ENCODE measurements at regions not wholly inside any gene's neighbourhood (a gene's known extent, or its start where the extent isn't known, plus 50 kb on each side); places are given as distances from the start of the nearest gene placed in this dataset.
"Not testable (repeated sequence)": the region's sequence is repeated elsewhere in the genome, so short reads cannot be mapped to it uniquely, and the experiment has no call there.

DNA sequence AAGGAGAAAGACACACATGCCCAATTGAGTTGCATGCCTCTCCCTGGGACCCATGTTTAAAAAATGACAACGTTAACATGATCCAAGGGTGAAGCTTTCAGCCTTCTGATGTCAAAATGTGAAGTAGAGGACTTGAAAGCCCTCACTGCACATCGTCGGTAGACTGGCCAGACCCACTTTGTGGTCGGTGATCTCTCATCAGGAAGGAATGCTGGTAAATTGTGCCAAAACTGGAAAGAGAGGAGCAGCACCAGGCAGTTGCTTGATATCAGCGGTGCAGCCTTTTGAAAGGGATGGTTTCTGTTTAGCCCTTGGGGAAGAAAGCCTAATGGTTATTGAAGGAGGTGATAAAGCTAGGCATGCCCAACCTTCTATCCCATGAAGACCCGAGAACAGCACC, 125.3 kb upstream of the MARCHF11 start:
- Mint-ChIP-seq H3K9me3 (peaks cover 4% of the 10 kb centered on the region), H3K4me3 (no peak overlapping the region), H3K4me1 (ENCODE audit: low read depth) (no peaks in the 10 kb centered on the region), H3K27me3 (ENCODE audit: insufficient read depth) (no peaks in the 10 kb centered on the region), H3K27ac (no peak overlapping the region), H3K36me3 (ENCODE audit: low read depth) (no peaks in the 10 kb centered on the region)
- TF ChIP-seq CTCF (IDR thresholded peaks at IDR 0.05): no peak
- DNase-seq: no peak

DNA sequence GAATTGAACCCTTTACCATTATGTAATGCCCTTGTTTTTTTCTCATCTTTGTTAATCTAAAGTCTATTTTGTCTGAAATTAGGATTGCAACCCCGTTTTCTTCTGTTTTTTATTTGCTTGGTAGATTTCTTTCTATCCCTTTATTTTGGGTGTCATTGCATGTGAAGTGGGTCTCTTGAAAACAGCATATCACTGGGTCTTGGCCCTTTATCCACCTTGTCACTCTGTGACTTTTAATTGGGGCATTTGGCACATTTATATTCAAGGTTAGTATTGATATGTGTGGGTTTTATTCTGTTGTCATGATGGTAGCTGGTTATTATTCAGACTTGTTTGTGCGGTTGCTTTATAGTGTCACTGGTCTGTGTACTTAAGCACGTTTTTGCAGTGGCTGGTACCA, 117.4 kb upstream of the MARCHF11 start:
- Mint-ChIP-seq H3K36me3 (ENCODE audit: low read depth) (no peaks in the 10 kb centered on the region), H3K27me3 (ENCODE audit: insufficient read depth) (no peaks in the 10 kb centered on the region), H3K4me1 (ENCODE audit: low read depth) (no peaks in the 10 kb centered on the region), H3K9me3 (peaks cover 32% of the 10 kb centered on the region), H3K4me3 (no peak overlapping the region), H3K27ac (no peak overlapping the region)
- no peak for DNase-seq
- TF ChIP-seq CTCF (IDR thresholded peaks at IDR 0.05): no peak

DNA sequence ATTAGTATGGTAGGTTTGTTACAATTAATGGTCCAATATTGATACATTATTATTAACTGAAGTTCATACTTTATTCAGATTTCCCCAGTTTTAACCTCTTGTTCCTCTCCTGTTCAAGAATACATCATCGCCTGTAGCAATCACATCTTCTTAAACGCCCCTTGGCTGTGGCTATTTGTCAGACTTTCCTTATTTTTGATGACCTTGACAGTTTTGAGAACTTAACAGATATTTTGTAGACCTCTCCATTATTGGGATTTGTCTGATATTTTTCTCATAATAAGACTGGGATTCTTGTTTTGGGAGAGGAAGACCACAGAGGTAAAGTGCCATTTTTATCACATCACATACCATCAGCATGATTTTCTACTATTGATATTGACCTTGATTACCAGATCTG, 112.3 kb upstream of the MARCHF11 start:
- H3K36me3 Mint-ChIP-seq (ENCODE audit: low read depth): no peaks in the 10 kb centered on the region
- H3K9me3 Mint-ChIP-seq: peaks cover 29% of the 10 kb centered on the region
- no peak for TF ChIP-seq CTCF (IDR thresholded peaks at IDR 0.05)
- H3K27ac Mint-ChIP-seq: no peak overlapping the region
- H3K4me1 Mint-ChIP-seq (ENCODE audit: low read depth): no peaks in the 10 kb centered on the region
- H3K4me3 Mint-ChIP-seq: no peak overlapping the region
- H3K27me3 Mint-ChIP-seq (ENCODE audit: insufficient read depth): no peaks in the 10 kb centered on the region; the same call in 1 of the 2 replicates
- DNase-seq: no peak

GRCh38 chr5:16291474-16291873, 111.9 kb upstream of the MARCHF11 start:
- Mint-ChIP-seq H3K4me1 (ENCODE audit: low read depth) (no peaks in the 10 kb centered on the region), H3K4me3 (no peak overlapping the region), H3K27ac (no peak overlapping the region), H3K27me3 (ENCODE audit: insufficient read depth) (no peaks in the 10 kb centered on the region; the same call in 1 of the 2 replicates), H3K9me3 (peaks cover 25% of the 10 kb centered on the region), H3K36me3 (ENCODE audit: low read depth) (no peaks in the 10 kb centered on the region)
- DNase-seq: no peak
- no peak for TF ChIP-seq CTCF (IDR thresholded peaks at IDR 0.05)

GRCh38 chr5:16283791-16284190, 104.2 kb upstream of the MARCHF11 start:
- H3K4me3 Mint-ChIP-seq: no peak overlapping the region
- no peaks in the 10 kb centered on the region for H3K4me1 Mint-ChIP-seq (ENCODE audit: low read depth)
- no peaks in the 10 kb centered on the region for H3K36me3 Mint-ChIP-seq (ENCODE audit: low read depth)
- H3K27me3 Mint-ChIP-seq (ENCODE audit: insufficient read depth): no peaks in the 10 kb centered on the region; the same call in 1 of the 2 replicates
- no peak overlapping the region for H3K27ac Mint-ChIP-seq
- TF ChIP-seq CTCF (IDR thresholded peaks at IDR 0.05): no peak
- DNase-seq: no peak
- peaks cover 15% of the 10 kb centered on the region for H3K9me3 Mint-ChIP-seq

DNA sequence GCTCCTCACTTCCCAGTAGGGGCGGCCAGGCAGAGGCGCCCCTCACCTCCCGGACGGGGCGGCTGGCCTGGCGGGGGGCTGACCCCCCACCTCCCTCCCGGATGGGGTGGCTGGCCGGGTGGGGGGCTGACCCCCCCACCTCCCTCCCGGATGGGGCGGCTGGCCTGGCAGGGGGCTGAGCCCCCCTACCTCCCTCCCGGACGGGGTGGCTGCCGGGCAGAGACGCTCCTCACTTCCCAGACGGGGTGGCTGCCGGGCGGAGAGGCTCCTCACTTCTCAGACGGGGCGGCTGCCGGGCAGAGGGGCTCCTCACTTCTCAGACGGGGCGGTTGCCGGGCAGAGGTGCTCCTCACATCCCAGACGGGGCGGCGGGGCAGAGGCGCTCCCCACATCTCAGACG, 97.3 kb upstream of the MARCHF11 start:
- not testable (repeated sequence) for H3K27ac Mint-ChIP-seq; H3K4me3 Mint-ChIP-seq; H3K4me1 Mint-ChIP-seq (ENCODE audit: low read depth); H3K36me3 Mint-ChIP-seq (ENCODE audit: low read depth); H3K27me3 Mint-ChIP-seq (ENCODE audit: insufficient read depth); DNase-seq
- H3K9me3 Mint-ChIP-seq: peaks cover 13% of the 10 kb centered on the region
